ENCODE measurements at regions not wholly inside any gene's neighbourhood (a gene's known extent, or its start where the extent isn't known, plus 50 kb on each side); places are given as distances from the start of the nearest gene placed in this dataset.

DNA sequence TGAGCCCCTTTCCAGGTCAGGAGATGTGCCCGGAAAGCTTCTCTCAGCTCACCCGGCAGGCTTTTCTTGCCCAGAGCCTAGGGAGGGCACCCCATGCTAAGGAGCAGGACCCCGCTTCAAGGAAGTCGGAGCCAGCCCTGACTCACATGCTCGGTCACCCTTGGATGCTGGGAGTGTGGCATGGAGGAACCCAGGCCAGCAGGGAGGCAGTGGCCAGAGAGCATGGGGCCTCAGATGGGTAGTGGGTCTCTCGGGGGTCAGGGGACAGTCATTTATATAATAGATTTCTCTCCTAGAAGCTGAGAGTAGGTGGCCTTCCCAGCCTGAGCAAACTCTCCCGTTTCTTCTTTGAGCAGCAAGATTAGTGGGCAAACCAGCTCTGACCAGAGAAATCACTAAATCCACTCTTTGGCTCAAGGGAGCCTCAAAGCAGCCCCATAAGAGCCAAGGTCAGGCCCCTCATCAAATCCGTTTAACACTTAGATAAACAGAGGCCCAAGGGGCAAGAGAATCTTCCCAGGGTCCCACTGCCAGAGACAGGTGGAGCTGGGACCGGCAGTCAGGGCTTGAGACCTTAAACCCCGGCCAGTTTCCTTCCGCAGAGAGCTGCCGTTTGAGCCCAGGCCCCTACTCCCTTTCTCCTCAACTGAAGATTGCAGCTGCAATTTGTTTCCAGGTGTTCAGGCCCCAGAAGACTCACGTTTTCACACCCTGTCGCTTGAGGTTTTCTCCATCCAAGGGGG is 113.1 kb downstream of the CYP26B1 start:
- CTCF ChIA-PET: no interaction called here
- no peaks in the 10 kb centered on the region for H3K36me3 ChIP-seq (ENCODE audit: control insufficient read depth in 2 of 2, insufficient read depth in 2 of 2, low read length in 1 of 2)
- SMC1A ChIA-PET (ENCODE audit: uncharacterized antibody, unreplicated experiment): no interaction called here
- H4K20me1 ChIP-seq (ENCODE audit: control insufficient read depth, insufficient read depth): no peaks in the 10 kb centered on the region
- POLR2A ChIA-PET: no interaction called here
- intact Hi-C loops (cut with micrococcal nuclease; ENCODE audit: unreplicated experiment) (no loop called here), in situ Hi-C loops (cut with MboI) (no loop called here)
- H3K4me2 ChIP-seq (ENCODE audit: control insufficient read depth, insufficient read depth): no peak overlapping the region
- FAIRE-seq (no peak), ATAC-seq (no peak), DNase-seq (ENCODE audit: low read depth, low spot score) (no peak)
- H3K27ac ChIP-seq (ENCODE audit: control insufficient read depth, insufficient read depth): no peak overlapping the region
- RAD21 ChIA-PET (ENCODE audit: unreplicated experiment): no interaction called here
- WGBS (ENCODE audit: insufficient coverage, insufficient replicate concordance, low lambda C conversion rate, missing lambda C conversion rate): 32% methylated on average over 13 of the region's 14 CpGs
- no TSS peak for BruUV-seq (replicated peaks)
- no peaks in the 10 kb centered on the region for H3K79me2 ChIP-seq (ENCODE audit: control insufficient read depth, insufficient read depth, low read length)
- H3K4me1 ChIP-seq (ENCODE audit: control insufficient read depth, insufficient read depth, low read length): no peaks in the 10 kb centered on the region
- no peaks in the 10 kb centered on the region for H3K9me3 ChIP-seq (replicated peaks; ENCODE audit: control insufficient read depth, insufficient read depth, low read length)
- H3K9ac ChIP-seq (ENCODE audit: control insufficient read depth, insufficient read depth, low read length): no peak overlapping the region
- TF ChIP-seq, protein P1, sequence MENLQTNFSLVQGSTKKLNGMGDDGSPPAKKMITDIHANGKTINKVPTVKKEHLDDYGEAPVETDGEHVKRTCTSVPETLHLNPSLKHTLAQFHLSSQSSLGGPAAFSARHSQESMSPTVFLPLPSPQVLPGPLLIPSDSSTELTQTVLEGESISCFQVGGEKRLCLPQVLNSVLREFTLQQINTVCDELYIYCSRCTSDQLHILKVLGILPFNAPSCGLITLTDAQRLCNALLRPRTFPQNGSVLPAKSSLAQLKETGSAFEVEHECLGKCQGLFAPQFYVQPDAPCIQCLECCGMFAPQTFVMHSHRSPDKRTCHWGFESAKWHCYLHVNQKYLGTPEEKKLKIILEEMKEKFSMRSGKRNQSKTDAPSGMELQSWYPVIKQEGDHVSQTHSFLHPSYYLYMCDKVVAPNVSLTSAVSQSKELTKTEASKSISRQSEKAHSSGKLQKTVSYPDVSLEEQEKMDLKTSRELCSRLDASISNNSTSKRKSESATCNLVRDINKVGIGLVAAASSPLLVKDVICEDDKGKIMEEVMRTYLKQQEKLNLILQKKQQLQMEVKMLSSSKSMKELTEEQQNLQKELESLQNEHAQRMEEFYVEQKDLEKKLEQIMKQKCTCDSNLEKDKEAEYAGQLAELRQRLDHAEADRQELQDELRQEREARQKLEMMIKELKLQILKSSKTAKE (IDR thresholded peaks at IDR 0.05; ENCODE audit: low read depth, poor library complexity, severe bottlenecking): no peak
- TF ChIP-seq HDAC6 (IDR thresholded peaks at IDR 0.05; ENCODE audit: unreplicated experiment): no peak
- no peak overlapping the region for H2AFZ ChIP-seq (ENCODE audit: control insufficient read depth, low read depth, low read length)
- peaks cover 0 to 1% of the 10 kb centered on the region in 2 experiments; a peak in 2 of 4 replicates for H3K27me3 ChIP-seq (replicated peaks in 1 of 2; ENCODE audit: control insufficient read depth in 2 of 2, insufficient read depth in 2 of 2, low read length in 1 of 2)
- H3K4me3 ChIP-seq: no peak overlapping the region

DNA sequence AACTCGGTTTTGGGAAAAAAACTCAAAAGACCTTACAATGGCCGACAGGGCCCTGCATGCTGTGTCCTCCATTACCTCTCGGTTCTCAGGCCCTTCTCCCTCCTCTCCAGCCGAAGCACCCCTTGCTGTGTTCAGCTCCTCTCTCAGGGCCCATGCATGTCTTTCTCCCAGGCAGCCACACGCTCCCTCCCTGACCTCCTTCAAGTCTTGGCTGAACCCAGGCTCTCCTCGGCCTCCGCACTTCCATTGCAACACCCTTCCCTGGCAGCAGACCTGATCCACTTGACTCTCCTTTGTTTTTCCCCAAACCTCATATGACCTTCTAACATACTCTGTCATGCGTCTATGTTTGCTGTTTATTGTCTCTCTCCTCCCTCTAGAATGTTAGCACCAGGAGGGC is 114.0 kb downstream of the CYP26B1 start:
- H3K4me1 ChIP-seq (ENCODE audit: control insufficient read depth, insufficient read depth, low read length): no peaks in the 10 kb centered on the region
- no TSS peak for BruUV-seq (replicated peaks)
- ChIA-PET CTCF (no interaction called here), RAD21 (ENCODE audit: unreplicated experiment) (no interaction called here), SMC1A (ENCODE audit: uncharacterized antibody, unreplicated experiment) (no interaction called here), POLR2A (no interaction called here)
- no peak overlapping the region for H3K4me3 ChIP-seq
- WGBS (ENCODE audit: insufficient coverage, insufficient replicate concordance, low lambda C conversion rate, missing lambda C conversion rate): 22% methylated on average over 8 of the region's 8 CpGs
- no peak overlapping the region for H3K4me2 ChIP-seq (ENCODE audit: control insufficient read depth, insufficient read depth)
- H3K9me3 ChIP-seq (replicated peaks; ENCODE audit: control insufficient read depth, insufficient read depth, low read length): no peaks in the 10 kb centered on the region
- no peaks in the 10 kb centered on the region for H4K20me1 ChIP-seq (ENCODE audit: control insufficient read depth, insufficient read depth)
- no peak for DNase-seq (ENCODE audit: low read depth, low spot score)
- no peak overlapping the region for H2AFZ ChIP-seq (ENCODE audit: control insufficient read depth, low read depth, low read length)
- no peak for TF ChIP-seq KDM1A (IDR thresholded peaks at IDR 0.05; ENCODE audit: borderline replicate concordance)
- no peak for TF ChIP-seq NR2C1 (IDR thresholded peaks at IDR 0.05)
- TF ChIP-seq ESRRA (IDR thresholded peaks at IDR 0.05; ENCODE audit: low read length): no peak
- TF ChIP-seq KLF5 (IDR thresholded peaks at IDR 0.05; ENCODE audit: partially characterized antibody): no peak
- no peak for TF ChIP-seq POU2F2 (IDR thresholded peaks at IDR 0.05; ENCODE audit: borderline replicate concordance, low read depth, low read length)
- TF ChIP-seq CEBPB (IDR thresholded peaks at IDR 0.05; ENCODE audit: borderline replicate concordance in 1 of 2, low read depth in 2 of 2, low read length in 2 of 2): no peak
- TF ChIP-seq HDGF (IDR thresholded peaks at IDR 0.05): no peak
- TF ChIP-seq, protein P2, sequence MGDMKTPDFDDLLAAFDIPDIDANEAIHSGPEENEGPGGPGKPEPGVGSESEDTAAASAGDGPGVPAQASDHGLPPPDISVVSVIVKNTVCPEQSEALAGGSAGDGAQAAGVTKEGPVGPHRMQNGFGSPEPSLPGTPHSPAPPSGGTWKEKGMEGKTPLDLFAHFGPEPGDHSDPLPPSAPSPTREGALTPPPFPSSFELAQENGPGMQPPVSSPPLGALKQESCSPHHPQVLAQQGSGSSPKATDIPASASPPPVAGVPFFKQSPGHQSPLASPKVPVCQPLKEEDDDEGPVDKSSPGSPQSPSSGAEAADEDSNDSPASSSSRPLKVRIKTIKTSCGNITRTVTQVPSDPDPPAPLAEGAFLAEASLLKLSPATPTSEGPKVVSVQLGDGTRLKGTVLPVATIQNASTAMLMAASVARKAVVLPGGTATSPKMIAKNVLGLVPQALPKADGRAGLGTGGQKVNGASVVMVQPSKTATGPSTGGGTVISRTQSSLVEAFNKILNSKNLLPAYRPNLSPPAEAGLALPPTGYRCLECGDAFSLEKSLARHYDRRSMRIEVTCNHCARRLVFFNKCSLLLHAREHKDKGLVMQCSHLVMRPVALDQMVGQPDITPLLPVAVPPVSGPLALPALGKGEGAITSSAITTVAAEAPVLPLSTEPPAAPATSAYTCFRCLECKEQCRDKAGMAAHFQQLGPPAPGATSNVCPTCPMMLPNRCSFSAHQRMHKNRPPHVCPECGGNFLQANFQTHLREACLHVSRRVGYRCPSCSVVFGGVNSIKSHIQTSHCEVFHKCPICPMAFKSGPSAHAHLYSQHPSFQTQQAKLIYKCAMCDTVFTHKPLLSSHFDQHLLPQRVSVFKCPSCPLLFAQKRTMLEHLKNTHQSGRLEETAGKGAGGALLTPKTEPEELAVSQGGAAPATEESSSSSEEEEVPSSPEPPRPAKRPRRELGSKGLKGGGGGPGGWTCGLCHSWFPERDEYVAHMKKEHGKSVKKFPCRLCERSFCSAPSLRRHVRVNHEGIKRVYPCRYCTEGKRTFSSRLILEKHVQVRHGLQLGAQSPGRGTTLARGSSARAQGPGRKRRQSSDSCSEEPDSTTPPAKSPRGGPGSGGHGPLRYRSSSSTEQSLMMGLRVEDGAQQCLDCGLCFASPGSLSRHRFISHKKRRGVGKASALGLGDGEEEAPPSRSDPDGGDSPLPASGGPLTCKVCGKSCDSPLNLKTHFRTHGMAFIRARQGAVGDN (IDR thresholded peaks at IDR 0.05): no peak
- FAIRE-seq: no peak
- in situ Hi-C loops (cut with MboI): no loop called here
- H3K27ac ChIP-seq (ENCODE audit: control insufficient read depth, insufficient read depth): no peak overlapping the region
- H3K36me3 ChIP-seq (ENCODE audit: control insufficient read depth in 2 of 2, insufficient read depth in 2 of 2, low read length in 1 of 2): no peaks in the 10 kb centered on the region
- H3K79me2 ChIP-seq (ENCODE audit: control insufficient read depth, insufficient read depth, low read length): no peaks in the 10 kb centered on the region
- ATAC-seq: no peak
- intact Hi-C loops (cut with micrococcal nuclease; ENCODE audit: unreplicated experiment): no loop called here
- no peak overlapping the region for H3K9ac ChIP-seq (ENCODE audit: control insufficient read depth, insufficient read depth, low read length)
- peaks cover 0 to 1% of the 10 kb centered on the region in 2 experiments; a peak in 2 of 4 replicates for H3K27me3 ChIP-seq (replicated peaks in 1 of 2; ENCODE audit: control insufficient read depth in 2 of 2, insufficient read depth in 2 of 2, low read length in 1 of 2)

Measured in GM12878 (cell line).